ENCODE measurements at regions not wholly inside any gene's neighbourhood (a gene's known extent, or its start where the extent isn't known, plus 50 kb on each side); places are given as distances from the start of the nearest gene placed in this dataset.

- TF ChIP-seq, protein P1, sequence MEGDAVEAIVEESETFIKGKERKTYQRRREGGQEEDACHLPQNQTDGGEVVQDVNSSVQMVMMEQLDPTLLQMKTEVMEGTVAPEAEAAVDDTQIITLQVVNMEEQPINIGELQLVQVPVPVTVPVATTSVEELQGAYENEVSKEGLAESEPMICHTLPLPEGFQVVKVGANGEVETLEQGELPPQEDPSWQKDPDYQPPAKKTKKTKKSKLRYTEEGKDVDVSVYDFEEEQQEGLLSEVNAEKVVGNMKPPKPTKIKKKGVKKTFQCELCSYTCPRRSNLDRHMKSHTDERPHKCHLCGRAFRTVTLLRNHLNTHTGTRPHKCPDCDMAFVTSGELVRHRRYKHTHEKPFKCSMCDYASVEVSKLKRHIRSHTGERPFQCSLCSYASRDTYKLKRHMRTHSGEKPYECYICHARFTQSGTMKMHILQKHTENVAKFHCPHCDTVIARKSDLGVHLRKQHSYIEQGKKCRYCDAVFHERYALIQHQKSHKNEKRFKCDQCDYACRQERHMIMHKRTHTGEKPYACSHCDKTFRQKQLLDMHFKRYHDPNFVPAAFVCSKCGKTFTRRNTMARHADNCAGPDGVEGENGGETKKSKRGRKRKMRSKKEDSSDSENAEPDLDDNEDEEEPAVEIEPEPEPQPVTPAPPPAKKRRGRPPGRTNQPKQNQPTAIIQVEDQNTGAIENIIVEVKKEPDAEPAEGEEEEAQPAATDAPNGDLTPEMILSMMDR (IDR thresholded peaks at IDR 0.05 in 4 of 5, conservative IDR thresholded peaks at IDR 0.05 in 1 of 5), result no peak
- no peak for TF ChIP-seq POLR2A (IDR thresholded peaks at IDR 0.05)
Measured at GRCh38 chr5:2472670-2473069, 278.8 kb downstream of the IRX2 start.
